Astrocyte (in vitro differentiated cells and primary cell): ENCODE measurements at regions not wholly inside any gene's neighbourhood (a gene's known extent, or its start where the extent isn't known, plus 50 kb on each side); places are given as distances from the start of the nearest gene placed in this dataset.

ENCODE experiments used
- DNase-seq: peaks from one replicate; pipeline ENCODE4 v3.0.0-alpha.2; 2010; ENCODE audit warnings: low read depth
- FAIRE-seq: peaks from 2 replicates; lab custom pipeline; 2011; peaks lifted over from hg19 to GRCh38; lab: Jason Lieb, UNC
- H2AFZ ChIP-seq: 2 replicates; pipeline ENCODE4 v1.6.0; 2012; ENCODE audit warnings: low read depth, low read length, inconsistent platforms
- H3K27ac ChIP-seq: 2 replicates; pipeline ENCODE4 v1.5.1; 2011; ENCODE audit warnings: low read depth, low read length, inconsistent platforms
- H3K27me3 ChIP-seq: 2 replicates; pipeline ENCODE4 v1.6.0; 2011; ENCODE audit warnings: low read length, inconsistent platforms; ENCODE audit not compliant: insufficient read depth
- H3K36me3 ChIP-seq: 2 replicates; pipeline ENCODE4 v1.5.1; 2011; ENCODE audit warnings: low read length, inconsistent platforms; ENCODE audit not compliant: insufficient read depth
- H3K4me1 ChIP-seq: 2 replicates; pipeline ENCODE4 v1.5.1; 2011; ENCODE audit warnings: low read length, inconsistent platforms; ENCODE audit not compliant: insufficient read depth
- H3K4me2 ChIP-seq: 2 replicates; pipeline ENCODE4 v1.6.0; 2012; ENCODE audit warnings: low read length, inconsistent platforms
- H3K4me3 ChIP-seq: 2 replicates; pipeline ENCODE4 v1.5.1; 2011; ENCODE audit warnings: low read depth, mild to moderate bottlenecking, low read length, inconsistent platforms; ENCODE audit not compliant: insufficient read depth
- H3K79me2 ChIP-seq: 2 replicates; pipeline ENCODE4 v1.6.0; 2012; ENCODE audit warnings: mild to moderate bottlenecking, low read length, inconsistent platforms; ENCODE audit not compliant: insufficient read depth
- H3K9ac ChIP-seq: 2 replicates; pipeline ENCODE4 v1.6.0; 2012; ENCODE audit warnings: mild to moderate bottlenecking, low read length, inconsistent platforms
- H3K9me3 ChIP-seq: 2 replicates; pipeline ENCODE4 v1.5.1; 2012; ENCODE audit warnings: low read depth, mild to moderate bottlenecking, low read length, inconsistent platforms; ENCODE audit not compliant: insufficient read depth
- H4K20me1 ChIP-seq: 2 replicates; pipeline ENCODE4 v1.6.0; 2012; ENCODE audit warnings: low read length, inconsistent platforms; ENCODE audit not compliant: insufficient read depth
- H3K27ac Mint-ChIP-seq: one replicate; pipeline ENCODE4 v1.8.0; 2021; ENCODE audit warnings: mild to moderate bottlenecking, mixed read lengths; ENCODE audit not compliant: unreplicated experiment
- H3K27me3 Mint-ChIP-seq: one replicate; pipeline ENCODE4 v1.8.0; 2021; ENCODE audit warnings: low read depth, mixed read lengths; ENCODE audit not compliant: unreplicated experiment
- H3K36me3 Mint-ChIP-seq: one replicate; pipeline ENCODE4 v1.8.0; 2021; ENCODE audit warnings: low read depth, mixed read lengths; ENCODE audit not compliant: unreplicated experiment
- H3K4me1 Mint-ChIP-seq: one replicate; pipeline ENCODE4 v1.8.0; 2021; ENCODE audit warnings: low read depth, mixed read lengths; ENCODE audit not compliant: unreplicated experiment
- H3K4me3 Mint-ChIP-seq: one replicate; pipeline ENCODE4 v1.8.0; 2021; ENCODE audit warnings: mild to moderate bottlenecking, moderate library complexity, mixed read lengths; ENCODE audit not compliant: unreplicated experiment
- H3K9me3 Mint-ChIP-seq: one replicate; pipeline ENCODE4 v1.8.0; 2021; ENCODE audit warnings: mild to moderate bottlenecking, mixed read lengths; ENCODE audit not compliant: unreplicated experiment
- CTCF ChIP-seq: IDR thresholded peaks from 2 replicates; pipeline ENCODE4 v1.5.1; 2011; ENCODE audit warnings: low read depth, mild to moderate bottlenecking, inconsistent platforms, low read length, moderate library complexity; ENCODE audit not compliant: insufficient read depth
- EZH2 ChIP-seq: IDR thresholded peaks from 2 replicates; pipeline ENCODE4 v1.6.1; 2012; ENCODE audit warnings: mild to moderate bottlenecking, low read length, inconsistent platforms; ENCODE audit not compliant: insufficient read depth

- no peak overlapping the region for H2AFZ ChIP-seq
- Mint-ChIP-seq H3K27ac (peak overlapping the region; percentile 68), H3K27me3 (no peaks in the 10 kb centered on the region), H3K4me1 (peaks cover 2% of the 10 kb centered on the region), H3K9me3 (no peaks in the 10 kb centered on the region), H3K4me3 (no peak overlapping the region), H3K36me3 (no peaks in the 10 kb centered on the region)
- DNase-seq, result peak; percentile 50
- no peaks in the 10 kb centered on the region for H4K20me1 ChIP-seq
- no peaks in the 10 kb centered on the region for H3K27me3 ChIP-seq
- FAIRE-seq, result no peak
- H3K36me3 ChIP-seq, result no peaks in the 10 kb centered on the region
- TF ChIP-seq CTCF, result no peak
- no peak for TF ChIP-seq EZH2
- H3K4me3 ChIP-seq, result no peak overlapping the region
- no peak overlapping the region for H3K4me2 ChIP-seq
- no peaks in the 10 kb centered on the region for H3K9me3 ChIP-seq
- no peaks in the 10 kb centered on the region for H3K4me1 ChIP-seq
- no peak overlapping the region for H3K27ac ChIP-seq
- no peak overlapping the region for H3K9ac ChIP-seq
- no peaks in the 10 kb centered on the region for H3K79me2 ChIP-seq
These were observed 202.6 kb upstream of the MYOCD start for GRCh38 chr17:12463102-12463501.

GRCh38 chr17:12472252-12473173, 193.2 kb upstream of the MYOCD start:
- no peaks in the 10 kb centered on the region for H3K4me1 ChIP-seq
- no peaks in the 10 kb centered on the region for H4K20me1 ChIP-seq
- FAIRE-seq (no peak), DNase-seq (no peak)
- no peaks in the 10 kb centered on the region for H3K27me3 ChIP-seq
- H3K27me3 Mint-ChIP-seq, result no peaks in the 10 kb centered on the region
- no peaks in the 10 kb centered on the region for H3K9me3 ChIP-seq
- no peak overlapping the region for H2AFZ ChIP-seq
- H3K27ac Mint-ChIP-seq, result no peak overlapping the region
- H3K79me2 ChIP-seq, result no peaks in the 10 kb centered on the region
- H3K36me3 ChIP-seq, result no peaks in the 10 kb centered on the region
- no peak overlapping the region for H3K4me3 Mint-ChIP-seq
- H3K4me3 ChIP-seq, result no peak overlapping the region
- no peaks in the 10 kb centered on the region for H3K9me3 Mint-ChIP-seq
- H3K36me3 Mint-ChIP-seq, result no peaks in the 10 kb centered on the region
- no peak overlapping the region for H3K4me2 ChIP-seq
- no peaks in the 10 kb centered on the region for H3K4me1 Mint-ChIP-seq
- no peak overlapping the region for H3K27ac ChIP-seq
- no peak overlapping the region for H3K9ac ChIP-seq
- TF ChIP-seq CTCF (no peak), EZH2 (no peak)

GRCh38 chr17:12478311-12478710, 187.4 kb upstream of the MYOCD start:
- TF ChIP-seq CTCF, result no peak
- TF ChIP-seq EZH2, result no peak
- no peak overlapping the region for H3K4me3 ChIP-seq
- H3K27me3 ChIP-seq, result no peaks in the 10 kb centered on the region
- no peak overlapping the region for H3K4me3 Mint-ChIP-seq
- H4K20me1 ChIP-seq, result no peaks in the 10 kb centered on the region
- H3K4me1 ChIP-seq, result no peaks in the 10 kb centered on the region
- H3K9me3 ChIP-seq, result no peaks in the 10 kb centered on the region
- H2AFZ ChIP-seq, result no peak overlapping the region
- H3K9ac ChIP-seq, result no peak overlapping the region
- no peaks in the 10 kb centered on the region for H3K9me3 Mint-ChIP-seq
- FAIRE-seq (no peak), DNase-seq (no peak)
- no peak overlapping the region for H3K4me2 ChIP-seq
- no peaks in the 10 kb centered on the region for H3K4me1 Mint-ChIP-seq
- H3K27me3 Mint-ChIP-seq, result no peaks in the 10 kb centered on the region
- H3K27ac ChIP-seq, result no peak overlapping the region
- H3K27ac Mint-ChIP-seq, result no peak overlapping the region
- no peaks in the 10 kb centered on the region for H3K36me3 ChIP-seq
- no peaks in the 10 kb centered on the region for H3K79me2 ChIP-seq
- no peaks in the 10 kb centered on the region for H3K36me3 Mint-ChIP-seq
